Esophagus muscularis mucosa (tissue), 2 donors: ENCODE measurements at regions not wholly inside any gene's neighbourhood (a gene's known extent, or its start where the extent isn't known, plus 50 kb on each side); places are given as distances from the start of the nearest gene placed in this dataset.

Source experiments
- EP300 ChIP-seq: sonication (generic); formaldehyde crosslinking; IDR thresholded peaks from one replicate; pipeline ENCODE4 v1.6.1; 2017; ENCODE audit warnings: antibody characterized with exemption
- POLR2A ChIP-seq: fragments of 450-650 bp; IDR thresholded peaks from one replicate; pipeline ENCODE4 v1.6.1; 2017; ENCODE audit warnings: antibody characterized with exemption, moderate library complexity, mild to moderate bottlenecking, low read depth

DNA sequence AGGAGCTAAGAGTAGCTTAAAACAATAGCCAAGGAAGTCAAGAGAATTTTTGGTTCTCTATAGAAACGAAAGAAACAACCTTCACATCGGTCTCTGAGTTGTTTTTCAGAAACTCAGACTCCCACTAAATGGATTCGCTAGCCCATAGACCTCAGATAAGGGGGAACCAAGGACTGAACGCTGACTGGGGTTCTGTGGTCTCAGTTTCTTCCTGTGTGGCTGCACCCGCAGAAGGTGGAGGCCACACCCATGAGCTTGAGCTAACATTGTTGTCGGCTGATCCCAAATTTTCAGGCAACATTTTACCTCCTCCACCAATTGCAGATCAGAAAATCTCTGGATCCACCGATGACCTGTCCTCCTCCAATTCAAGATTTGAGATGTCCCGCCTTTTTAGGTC is 456.1 kb downstream of the AJAP1 start:
- TF ChIP-seq EP300 (no peak), POLR2A (no peak)
